ENCODE measurements at regions not wholly inside any gene's neighbourhood (a gene's known extent, or its start where the extent isn't known, plus 50 kb on each side); places are given as distances from the start of the nearest gene placed in this dataset.

DNA sequence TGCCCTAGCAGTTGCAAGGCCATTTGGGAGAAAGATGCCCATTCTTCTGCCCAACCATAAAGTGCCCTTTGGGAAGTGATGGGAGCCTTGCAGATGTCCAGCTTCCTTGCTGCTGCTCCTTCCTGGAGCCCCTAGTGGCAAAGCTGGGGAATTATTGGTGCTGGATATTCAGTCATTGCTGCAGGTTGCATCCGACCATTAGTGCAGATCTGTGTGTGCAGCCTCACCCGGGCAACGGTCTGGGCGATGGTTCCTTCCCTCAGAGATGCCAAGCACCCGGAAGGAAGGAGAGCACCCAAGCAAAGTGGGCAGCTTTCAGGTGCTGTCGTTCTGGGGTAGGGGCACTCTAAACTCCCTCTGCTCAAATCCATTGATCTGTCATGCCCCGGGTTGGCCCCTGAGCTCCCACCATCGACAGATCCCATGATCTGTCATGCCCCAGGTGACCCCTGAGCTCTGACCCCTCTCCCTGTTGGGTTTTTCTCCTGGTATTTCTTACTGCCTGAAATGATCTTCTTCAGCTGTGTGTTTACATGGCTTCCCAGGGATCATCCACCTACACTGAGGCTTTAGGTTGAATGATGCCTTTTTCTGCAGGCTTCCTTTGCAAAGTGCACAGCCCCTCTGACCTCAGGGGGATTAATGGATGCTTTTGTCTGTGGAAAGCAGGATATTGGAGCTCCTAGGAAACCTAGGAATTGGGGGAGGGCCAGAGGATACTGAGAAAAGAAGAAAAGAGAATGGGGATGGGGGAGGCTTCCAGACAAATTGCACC is 467.5 kb downstream of the PTPRU start:
- Histone ChIP-seq H3K27me3 (ENCODE audit: control insufficient read depth in 3 of 3, insufficient read depth in 3 of 3, low read length in 2 of 3) (peaks cover 0 to 19% (median 10%) of the 10 kb centered on the region in 3 donors), H3K4me3 (no peak overlapping the region), H3K9me3 (ENCODE audit: control insufficient read depth in 4 of 4, insufficient read depth in 3 of 4, low read length in 3 of 4) (no peaks in the 10 kb centered on the region), H3K9ac (ENCODE audit: insufficient read depth in 1 of 2, low read length in 2 of 2) (no peak overlapping the region), H3K36me3 (ENCODE audit: control insufficient read depth in 4 of 4, insufficient read depth in 4 of 4, low read length in 4 of 4) (no peaks in the 10 kb centered on the region), H3K4me1 (ENCODE audit: control insufficient read depth in 5 of 5, insufficient read depth in 5 of 5, low read length in 5 of 5) (no peaks in the 10 kb centered on the region), H3K27ac (ENCODE audit: low read depth in 1 of 2, low read length in 1 of 2) (no peak overlapping the region)
- TF ChIP-seq, protein P1, sequence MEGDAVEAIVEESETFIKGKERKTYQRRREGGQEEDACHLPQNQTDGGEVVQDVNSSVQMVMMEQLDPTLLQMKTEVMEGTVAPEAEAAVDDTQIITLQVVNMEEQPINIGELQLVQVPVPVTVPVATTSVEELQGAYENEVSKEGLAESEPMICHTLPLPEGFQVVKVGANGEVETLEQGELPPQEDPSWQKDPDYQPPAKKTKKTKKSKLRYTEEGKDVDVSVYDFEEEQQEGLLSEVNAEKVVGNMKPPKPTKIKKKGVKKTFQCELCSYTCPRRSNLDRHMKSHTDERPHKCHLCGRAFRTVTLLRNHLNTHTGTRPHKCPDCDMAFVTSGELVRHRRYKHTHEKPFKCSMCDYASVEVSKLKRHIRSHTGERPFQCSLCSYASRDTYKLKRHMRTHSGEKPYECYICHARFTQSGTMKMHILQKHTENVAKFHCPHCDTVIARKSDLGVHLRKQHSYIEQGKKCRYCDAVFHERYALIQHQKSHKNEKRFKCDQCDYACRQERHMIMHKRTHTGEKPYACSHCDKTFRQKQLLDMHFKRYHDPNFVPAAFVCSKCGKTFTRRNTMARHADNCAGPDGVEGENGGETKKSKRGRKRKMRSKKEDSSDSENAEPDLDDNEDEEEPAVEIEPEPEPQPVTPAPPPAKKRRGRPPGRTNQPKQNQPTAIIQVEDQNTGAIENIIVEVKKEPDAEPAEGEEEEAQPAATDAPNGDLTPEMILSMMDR (IDR thresholded peaks at IDR 0.05; ENCODE audit: control extremely low read depth, extremely low read depth) = peak; percentile 25
- WGBS, 2 donors = 26 to 32% methylated on average over 8 of the region's 8 CpGs
- no peak for ATAC-seq (ENCODE audit: insufficient read depth, low FRiP score)
- DNase-seq = peak in 1 of 3 donors; percentile 18

GRCh38 chr1:29700491-29700890 is 464.2 kb downstream of the PTPRU start:
- TF ChIP-seq, protein P1 (IDR thresholded peaks at IDR 0.05; ENCODE audit: control extremely low read depth, extremely low read depth) = no peak
- DNase-seq = peak in 2 of 3 donors; percentile 6 to 46
- no peaks in the 10 kb centered on the region for H3K4me1 ChIP-seq (ENCODE audit: control insufficient read depth in 5 of 5, insufficient read depth in 5 of 5, low read length in 5 of 5)
- H3K9ac ChIP-seq (ENCODE audit: insufficient read depth in 1 of 2, low read length in 2 of 2) = no peak overlapping the region
- no peaks in the 10 kb centered on the region for H3K9me3 ChIP-seq (ENCODE audit: control insufficient read depth in 4 of 4, insufficient read depth in 3 of 4, low read length in 3 of 4)
- ATAC-seq (ENCODE audit: insufficient read depth, low FRiP score) = peak; percentile 59
- H3K4me3 ChIP-seq = no peak overlapping the region
- 43 to 69% methylated on average over 1 of the region's 1 CpG for WGBS, 2 donors
- peaks cover 0 to 14% (median 8%) of the 10 kb centered on the region in 3 donors for H3K27me3 ChIP-seq (ENCODE audit: control insufficient read depth in 3 of 3, insufficient read depth in 3 of 3, low read length in 2 of 3)
- no peaks in the 10 kb centered on the region for H3K36me3 ChIP-seq (ENCODE audit: control insufficient read depth in 4 of 4, insufficient read depth in 4 of 4, low read length in 4 of 4)
- H3K27ac ChIP-seq (ENCODE audit: low read depth in 1 of 2, low read length in 1 of 2) = no peak overlapping the region

DNA sequence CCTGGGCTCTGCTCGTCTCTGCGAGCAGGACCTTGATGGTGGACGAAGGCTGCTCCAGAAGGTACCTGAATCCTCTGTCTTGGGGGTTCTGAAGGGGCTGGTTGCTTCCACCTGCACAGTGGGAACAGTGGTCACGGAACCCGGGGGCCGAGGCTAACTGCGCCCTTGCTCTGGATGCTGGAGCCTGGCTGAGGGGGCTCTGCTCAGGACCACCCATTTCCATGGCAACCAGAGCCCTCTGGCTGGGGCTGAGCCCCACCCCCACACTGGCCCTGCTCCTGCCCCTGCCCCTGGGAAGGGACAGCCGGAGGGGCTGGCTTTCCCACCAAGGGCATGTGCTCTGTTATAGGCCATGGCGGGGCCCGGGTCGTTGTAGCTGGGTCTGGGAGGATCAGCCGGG is 462.3 kb downstream of the PTPRU start:
- WGBS, 2 donors = 85 to 93% methylated on average over 12 of the region's 12 CpGs
- no peak for DNase-seq
- TF ChIP-seq, protein P1 (IDR thresholded peaks at IDR 0.05; ENCODE audit: control extremely low read depth, extremely low read depth) = no peak
- no peaks in the 10 kb centered on the region for H3K4me1 ChIP-seq (ENCODE audit: control insufficient read depth in 5 of 5, insufficient read depth in 5 of 5, low read length in 5 of 5)
- no peak overlapping the region for H3K9ac ChIP-seq (ENCODE audit: insufficient read depth in 1 of 2, low read length in 2 of 2)
- ATAC-seq (ENCODE audit: insufficient read depth, low FRiP score) = no peak
- H3K9me3 ChIP-seq (ENCODE audit: control insufficient read depth in 4 of 4, insufficient read depth in 3 of 4, low read length in 3 of 4) = no peaks in the 10 kb centered on the region
- no peak overlapping the region for H3K27ac ChIP-seq (ENCODE audit: low read depth in 1 of 2, low read length in 1 of 2)
- peaks cover 0 to 2% (median under 1%) of the 10 kb centered on the region in 3 donors for H3K27me3 ChIP-seq (ENCODE audit: control insufficient read depth in 3 of 3, insufficient read depth in 3 of 3, low read length in 2 of 3)
- no peak overlapping the region for H3K4me3 ChIP-seq
- H3K36me3 ChIP-seq (ENCODE audit: control insufficient read depth in 4 of 4, insufficient read depth in 4 of 4, low read length in 4 of 4) = no peaks in the 10 kb centered on the region
